ENCODE measurements at regions not wholly inside any gene's neighbourhood (a gene's known extent, or its start where the extent isn't known, plus 50 kb on each side); places are given as distances from the start of the nearest gene placed in this dataset.

- TF ChIP-seq CTCF (IDR thresholded peaks at IDR 0.05) (no peak), SIN3A (IDR thresholded peaks at IDR 0.05; ENCODE audit: borderline replicate concordance, insufficient read depth, low read depth, low read length) (no peak), POLR2AphosphoS5 (IDR thresholded peaks at IDR 0.05; ENCODE audit: low read depth, low read length) (no peak)
- TF ChIP-seq, protein P1, sequence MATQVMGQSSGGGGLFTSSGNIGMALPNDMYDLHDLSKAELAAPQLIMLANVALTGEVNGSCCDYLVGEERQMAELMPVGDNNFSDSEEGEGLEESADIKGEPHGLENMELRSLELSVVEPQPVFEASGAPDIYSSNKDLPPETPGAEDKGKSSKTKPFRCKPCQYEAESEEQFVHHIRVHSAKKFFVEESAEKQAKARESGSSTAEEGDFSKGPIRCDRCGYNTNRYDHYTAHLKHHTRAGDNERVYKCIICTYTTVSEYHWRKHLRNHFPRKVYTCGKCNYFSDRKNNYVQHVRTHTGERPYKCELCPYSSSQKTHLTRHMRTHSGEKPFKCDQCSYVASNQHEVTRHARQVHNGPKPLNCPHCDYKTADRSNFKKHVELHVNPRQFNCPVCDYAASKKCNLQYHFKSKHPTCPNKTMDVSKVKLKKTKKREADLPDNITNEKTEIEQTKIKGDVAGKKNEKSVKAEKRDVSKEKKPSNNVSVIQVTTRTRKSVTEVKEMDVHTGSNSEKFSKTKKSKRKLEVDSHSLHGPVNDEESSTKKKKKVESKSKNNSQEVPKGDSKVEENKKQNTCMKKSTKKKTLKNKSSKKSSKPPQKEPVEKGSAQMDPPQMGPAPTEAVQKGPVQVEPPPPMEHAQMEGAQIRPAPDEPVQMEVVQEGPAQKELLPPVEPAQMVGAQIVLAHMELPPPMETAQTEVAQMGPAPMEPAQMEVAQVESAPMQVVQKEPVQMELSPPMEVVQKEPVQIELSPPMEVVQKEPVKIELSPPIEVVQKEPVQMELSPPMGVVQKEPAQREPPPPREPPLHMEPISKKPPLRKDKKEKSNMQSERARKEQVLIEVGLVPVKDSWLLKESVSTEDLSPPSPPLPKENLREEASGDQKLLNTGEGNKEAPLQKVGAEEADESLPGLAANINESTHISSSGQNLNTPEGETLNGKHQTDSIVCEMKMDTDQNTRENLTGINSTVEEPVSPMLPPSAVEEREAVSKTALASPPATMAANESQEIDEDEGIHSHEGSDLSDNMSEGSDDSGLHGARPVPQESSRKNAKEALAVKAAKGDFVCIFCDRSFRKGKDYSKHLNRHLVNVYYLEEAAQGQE (IDR thresholded peaks at IDR 0.05; ENCODE audit: insufficient read depth in 1 of 2, low read depth in 2 of 2, low read length in 1 of 2) = no peak
Measured at GRCh38 chr2:235115521-235115920, 163.7 kb downstream of the SH3BP4 start.
